ENCODE measurements at regions not wholly inside any gene's neighbourhood (a gene's known extent, or its start where the extent isn't known, plus 50 kb on each side); places are given as distances from the start of the nearest gene placed in this dataset.

DNA sequence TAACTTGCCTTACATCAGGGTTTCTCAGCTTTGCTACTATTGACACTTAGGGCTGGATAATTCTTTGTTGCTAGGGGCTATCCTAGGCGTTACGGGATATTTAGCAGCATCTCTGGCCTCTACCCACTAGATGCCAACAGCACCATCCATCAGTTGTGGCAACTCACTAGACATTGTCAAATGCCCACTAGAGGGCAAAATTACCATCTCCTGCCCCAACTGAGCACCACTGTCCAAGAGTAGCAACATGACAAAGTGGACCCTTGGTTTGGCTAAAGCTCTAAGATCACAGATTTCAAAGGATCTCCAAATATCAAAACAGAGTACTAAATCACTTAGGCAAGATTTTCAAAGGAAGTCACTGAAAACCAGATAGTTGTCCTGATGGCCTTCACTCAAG is 251.7 kb upstream of the TBX3 start:
- H3K4me3 ChIP-seq, result no peak overlapping the region
- H3K27me3 ChIP-seq (ENCODE audit: control insufficient read depth in 3 of 3, insufficient read depth in 3 of 3, low read length in 2 of 3), result no peaks in the 10 kb centered on the region
- no peaks in the 10 kb centered on the region for H3K36me3 ChIP-seq (ENCODE audit: control insufficient read depth in 4 of 4, insufficient read depth in 4 of 4, low read length in 4 of 4)
- no peak overlapping the region for H3K9ac ChIP-seq (ENCODE audit: insufficient read depth in 1 of 2, low read length in 2 of 2)
- H3K4me1 ChIP-seq (ENCODE audit: control insufficient read depth in 5 of 5, insufficient read depth in 5 of 5, low read length in 5 of 5), result peaks cover 0 to 9% (median 0%) of the 10 kb centered on the region in 5 donors
- H3K27ac ChIP-seq (ENCODE audit: low read depth in 1 of 2, low read length in 1 of 2), result no peak overlapping the region
- ATAC-seq (ENCODE audit: insufficient read depth, low FRiP score), result no peak
- no peak for DNase-seq
- peaks cover 0 to 5% (median 0%) of the 10 kb centered on the region in 4 donors for H3K9me3 ChIP-seq (ENCODE audit: control insufficient read depth in 4 of 4, insufficient read depth in 3 of 4, low read length in 3 of 4)
- WGBS, 2 donors, result 92 to 96% methylated on average over 2 of the region's 2 CpGs
- no peak for TF ChIP-seq CTCF (IDR thresholded peaks at IDR 0.05; ENCODE audit: control extremely low read depth, extremely low read depth)

- Histone ChIP-seq H3K9me3 (ENCODE audit: control insufficient read depth in 4 of 4, insufficient read depth in 3 of 4, low read length in 3 of 4) (peaks cover 0 to 6% (median 0%) of the 10 kb centered on the region in 4 donors), H3K27ac (ENCODE audit: low read depth in 1 of 2, low read length in 1 of 2) (no peak overlapping the region), H3K4me3 (no peak overlapping the region), H3K36me3 (ENCODE audit: control insufficient read depth in 4 of 4, insufficient read depth in 4 of 4, low read length in 4 of 4) (no peaks in the 10 kb centered on the region), H3K4me1 (ENCODE audit: control insufficient read depth in 5 of 5, insufficient read depth in 5 of 5, low read length in 5 of 5) (peaks cover 0 to 9% (median 0%) of the 10 kb centered on the region in 5 donors), H3K9ac (ENCODE audit: insufficient read depth in 1 of 2, low read length in 2 of 2) (no peak overlapping the region), H3K27me3 (ENCODE audit: control insufficient read depth in 3 of 3, insufficient read depth in 3 of 3, low read length in 2 of 3) (no peaks in the 10 kb centered on the region)
- 78 to 84% methylated on average over 6 of the region's 6 CpGs for WGBS, 2 donors
- DNase-seq, result no peak
- no peak for TF ChIP-seq CTCF (IDR thresholded peaks at IDR 0.05; ENCODE audit: control extremely low read depth, extremely low read depth)
- no peak for ATAC-seq (ENCODE audit: insufficient read depth, low FRiP score)
These were observed 249.6 kb upstream of the TBX3 start for GRCh38 chr12:114933428-114934160.

DNA sequence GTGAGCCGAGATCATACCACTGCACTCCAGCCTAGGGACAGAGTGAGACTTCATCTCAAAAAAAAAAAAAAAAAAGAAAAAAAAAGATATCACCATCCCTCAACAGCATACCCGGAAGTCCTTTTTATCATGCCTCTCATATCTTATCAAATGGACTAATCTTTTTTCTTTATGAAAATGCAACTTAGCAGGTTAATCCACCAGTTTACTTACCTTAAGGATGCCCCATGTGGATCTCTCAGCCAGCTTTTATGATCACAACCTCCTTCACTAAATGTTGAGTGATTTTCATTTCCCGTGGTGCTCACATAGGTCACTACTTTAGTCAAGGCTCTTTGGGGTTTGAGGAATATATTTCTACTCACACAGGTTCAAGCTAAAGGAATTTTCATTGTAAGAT is 248.8 kb upstream of the TBX3 start:
- DNase-seq, result no peak
- no peak overlapping the region for H3K27ac ChIP-seq (ENCODE audit: low read depth in 1 of 2, low read length in 1 of 2)
- H3K36me3 ChIP-seq (ENCODE audit: control insufficient read depth in 4 of 4, insufficient read depth in 4 of 4, low read length in 4 of 4), result no peaks in the 10 kb centered on the region
- WGBS, 2 donors, result 78 to 92% methylated on average over 2 of the region's 3 CpGs
- no peaks in the 10 kb centered on the region for H3K27me3 ChIP-seq (ENCODE audit: control insufficient read depth in 3 of 3, insufficient read depth in 3 of 3, low read length in 2 of 3)
- no peak for TF ChIP-seq CTCF (IDR thresholded peaks at IDR 0.05; ENCODE audit: control extremely low read depth, extremely low read depth)
- H3K9ac ChIP-seq (ENCODE audit: insufficient read depth in 1 of 2, low read length in 2 of 2), result no peak overlapping the region
- no peak for ATAC-seq (ENCODE audit: insufficient read depth, low FRiP score)
- peaks cover 0 to 6% (median 0%) of the 10 kb centered on the region in 4 donors for H3K9me3 ChIP-seq (ENCODE audit: control insufficient read depth in 4 of 4, insufficient read depth in 3 of 4, low read length in 3 of 4)
- H3K4me3 ChIP-seq, result no peak overlapping the region
- H3K4me1 ChIP-seq (ENCODE audit: control insufficient read depth in 5 of 5, insufficient read depth in 5 of 5, low read length in 5 of 5), result peaks cover 0 to 4% (median 0%) of the 10 kb centered on the region in 5 donors
